SK-N-DZ (cell line): ENCODE measurements at regions not wholly inside any gene's neighbourhood (a gene's known extent, or its start where the extent isn't known, plus 50 kb on each side); places are given as distances from the start of the nearest gene placed in this dataset.

ENCODE experiments used
- DNase-seq: peaks from one replicate; pipeline ENCODE4 v3.0.0-alpha.2; 2015; ENCODE audit warnings: low spot score

GRCh38 chr10:58140691-58141347 lies 126.9 kb downstream of the IPMK start:
- DNase-seq: peak; percentile 32

GRCh38 chr10:58140054-58140453 lies 127.6 kb downstream of the IPMK start:
- DNase-seq: no peak

- DNase-seq: no peak
These were observed 129.9 kb downstream of the IPMK start for GRCh38 chr10:58137813-58138212.

- DNase-seq: no peak
These were observed 152.3 kb downstream of the IPMK start for GRCh38 chr10:58115218-58116050.

- DNase-seq: no peak
These were observed 158.0 kb downstream of the IPMK start for GRCh38 chr10:58109731-58110130.

- no peak for DNase-seq
These were observed 160.2 kb downstream of the IPMK start for GRCh38 chr10:58107506-58107905.

GRCh38 chr10:58106211-58107035 lies 161.3 kb downstream of the IPMK start:
- DNase-seq: no peak

- no peak for DNase-seq
These were observed 163.3 kb downstream of the IPMK start for GRCh38 chr10:58104351-58104751.

GRCh38 chr10:58102897-58103296 lies 164.8 kb downstream of the IPMK start:
- DNase-seq: no peak

- DNase-seq: no peak
These were observed 166.0 kb downstream of the IPMK start for GRCh38 chr10:58101682-58102081.

GRCh38 chr10:58094985-58095718 lies 172.5 kb downstream of the IPMK start:
- no peak for DNase-seq

GRCh38 chr10:58091886-58092285 lies 175.8 kb downstream of the IPMK start:
- DNase-seq: no peak

GRCh38 chr10:58089739-58090138 lies 178.0 kb downstream of the IPMK start:
- DNase-seq: no peak

GRCh38 chr10:58087896-58088295 lies 179.8 kb downstream of the IPMK start:
- no peak for DNase-seq

- DNase-seq: peak; percentile 34
These were observed 180.9 kb downstream of the IPMK start for GRCh38 chr10:58086763-58087150.

- peak; percentile 86 for DNase-seq
These were observed 181.4 kb downstream of the IPMK start for GRCh38 chr10:58086144-58086762.

GRCh38 chr10:58082248-58082647 lies 185.4 kb downstream of the IPMK start:
- DNase-seq: no peak

- no peak for DNase-seq
These were observed 186.3 kb downstream of the IPMK start for GRCh38 chr10:58081353-58081752.

- no peak for DNase-seq
These were observed 188.2 kb downstream of the IPMK start for GRCh38 chr10:58079461-58079860.

- DNase-seq: no peak
These were observed 195.1 kb downstream of the IPMK start for GRCh38 chr10:58072634-58073033.

- no peak for DNase-seq
These were observed 196.7 kb downstream of the IPMK start for GRCh38 chr10:58070956-58071355.
